SK-N-MC (cell line): ENCODE measurements at regions not wholly inside any gene's neighbourhood (a gene's known extent, or its start where the extent isn't known, plus 50 kb on each side); places are given as distances from the start of the nearest gene placed in this dataset.

Source experiments
- EZH2 ChIP-seq: fragments of 200-600 bp; sonication (generic); IDR thresholded peaks from one replicate; pipeline ENCODE4 v1.6.1; 2017; ENCODE audit warnings: antibody characterized with exemption
- POLR2AphosphoS5 ChIP-seq: IDR thresholded peaks from 2 replicates; pipeline ENCODE4 v1.6.1; 2012; ENCODE audit warnings: mild to moderate bottlenecking, low read depth, low read length, borderline replicate concordance

- no peak for TF ChIP-seq EZH2
- no peak for TF ChIP-seq POLR2AphosphoS5
Observed at GRCh38 chr9:29969856-29970647, 2396.8 kb upstream of the C9orf72 start.
